Psoas muscle (tissue), 7 donors: ENCODE measurements at regions not wholly inside any gene's neighbourhood (a gene's known extent, or its start where the extent isn't known, plus 50 kb on each side); places are given as distances from the start of the nearest gene placed in this dataset.

ENCODE experiments used
- ATAC-seq, 4 donors: fragments of 200-7000 bp; cut with Tn5 transposase; one replicate each; pipeline ENCODE4 v1.9.1; 2020; ENCODE audit warnings: moderate library complexity in 3 of 4, mild to moderate bottlenecking in 2 of 4
- DNase-seq, 2 donors: peaks; one replicate each; pipeline ENCODE4 v3.0.0-alpha.2; 2020
- H3K27ac ChIP-seq: fragments of 200-600 bp; one replicate; pipeline ENCODE4 v1.8.0; 2022
- H3K27me3 ChIP-seq, 3 donors: fragments of 200-600 bp in 1 of 3; one replicate each; pipeline versions ENCODE4 v1.6.1 to v1.8.0; 2013 to 2022; ENCODE audit warnings: low read length in 2 of 3, mild to moderate bottlenecking in 2 of 3, moderate library complexity in 1 of 3; ENCODE audit not compliant: insufficient read depth in 3 of 3
- H3K36me3 ChIP-seq, 2 donors: fragments of 200-600 bp in 1 of 2; one replicate each; pipeline versions ENCODE4 v1.6.1 to v1.8.0; 2013 to 2022; ENCODE audit warnings: low read depth in 1 of 2, mild to moderate bottlenecking in 1 of 2, moderate library complexity in 1 of 2; ENCODE audit not compliant: insufficient read depth in 1 of 2
- H3K4me1 ChIP-seq: fragments of 200-600 bp; one replicate; pipeline ENCODE4 v1.8.0; 2022
- H3K4me3 ChIP-seq: fragments of 200-600 bp; one replicate; pipeline ENCODE4 v1.8.0; 2022; ENCODE audit warnings: mild to moderate bottlenecking
- H3K9me3 ChIP-seq: fragments of 200-600 bp; one replicate; pipeline ENCODE4 v1.8.0; 2022
- WGBS, 3 donors: extraction: QIAGEN DNeasy Blood & Tissue Kit; methylation state at CpG; one replicate each; pipeline versions ENCODE4 v1.1.6 to v1.1.7; 2013; 5-methylcytosine and 5-hydroxymethylcytosine counted together
- intact Hi-C, 2 donors: fragments of 100-400 bp; cut with DNase I; formaldehyde crosslinking; loops; one replicate each; pipeline versions ENCODE4 v1.11.0 to v1.14.2; 2022
- TF ChIP-seq, protein P1 (sequence below): fragments of 200-600 bp; IDR thresholded peaks from one replicate; pipeline ENCODE4 v1.8.0; 2022; ENCODE audit warnings: antibody characterized with exemption
- donor health status: healthy with polysubstance abuse.
- donor health status: DM: no; HTN: no; CAD: no; lungs with moderate emphysema.
- donor health status: Bipolar disorder and iron deficiency.
- donor health status: healthy.
- donor health status: DM: yes; HTN: yes; CAD: no.
- donor health status: DM: no; HTN: no; CAD: no.
- donor health status: DM: yes; HTN: yes; CAD: no.

DNA sequence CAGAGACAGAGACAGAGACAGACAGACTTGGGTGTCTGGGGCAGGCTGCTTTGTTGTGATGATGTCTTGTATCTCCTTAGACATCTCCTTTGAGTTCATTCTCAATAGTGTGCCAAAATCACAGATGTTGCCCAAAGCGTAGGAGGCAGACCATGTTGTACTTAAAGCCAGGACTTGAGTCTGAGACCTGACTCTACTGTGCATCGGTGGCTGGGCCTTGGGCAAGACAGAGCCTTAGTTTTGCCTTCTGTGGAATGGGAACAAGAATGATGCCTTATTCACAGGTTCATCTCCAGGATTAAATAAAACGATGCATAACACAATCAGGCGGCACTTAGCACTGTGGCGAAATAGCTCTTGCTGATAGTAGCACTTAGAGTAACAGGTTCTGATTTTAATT, 230.3 kb downstream of the AACS start:
- no peaks in the 10 kb centered on the region for H3K36me3 ChIP-seq
- TF ChIP-seq, protein P1, sequence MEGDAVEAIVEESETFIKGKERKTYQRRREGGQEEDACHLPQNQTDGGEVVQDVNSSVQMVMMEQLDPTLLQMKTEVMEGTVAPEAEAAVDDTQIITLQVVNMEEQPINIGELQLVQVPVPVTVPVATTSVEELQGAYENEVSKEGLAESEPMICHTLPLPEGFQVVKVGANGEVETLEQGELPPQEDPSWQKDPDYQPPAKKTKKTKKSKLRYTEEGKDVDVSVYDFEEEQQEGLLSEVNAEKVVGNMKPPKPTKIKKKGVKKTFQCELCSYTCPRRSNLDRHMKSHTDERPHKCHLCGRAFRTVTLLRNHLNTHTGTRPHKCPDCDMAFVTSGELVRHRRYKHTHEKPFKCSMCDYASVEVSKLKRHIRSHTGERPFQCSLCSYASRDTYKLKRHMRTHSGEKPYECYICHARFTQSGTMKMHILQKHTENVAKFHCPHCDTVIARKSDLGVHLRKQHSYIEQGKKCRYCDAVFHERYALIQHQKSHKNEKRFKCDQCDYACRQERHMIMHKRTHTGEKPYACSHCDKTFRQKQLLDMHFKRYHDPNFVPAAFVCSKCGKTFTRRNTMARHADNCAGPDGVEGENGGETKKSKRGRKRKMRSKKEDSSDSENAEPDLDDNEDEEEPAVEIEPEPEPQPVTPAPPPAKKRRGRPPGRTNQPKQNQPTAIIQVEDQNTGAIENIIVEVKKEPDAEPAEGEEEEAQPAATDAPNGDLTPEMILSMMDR, result no peak
- H3K4me1 ChIP-seq, result no peaks in the 10 kb centered on the region
- DNase-seq (no peak), ATAC-seq (no peak)
- no peak overlapping the region for H3K4me3 ChIP-seq
- no peaks in the 10 kb centered on the region for H3K27me3 ChIP-seq
- H3K27ac ChIP-seq, result no peak overlapping the region
- peaks cover 7% of the 10 kb centered on the region for H3K9me3 ChIP-seq
- 86 to 91% (median 89%) methylated on average over 5 of the region's 5 CpGs for WGBS, 3 donors
- intact Hi-C loops, result no loop called here

DNA sequence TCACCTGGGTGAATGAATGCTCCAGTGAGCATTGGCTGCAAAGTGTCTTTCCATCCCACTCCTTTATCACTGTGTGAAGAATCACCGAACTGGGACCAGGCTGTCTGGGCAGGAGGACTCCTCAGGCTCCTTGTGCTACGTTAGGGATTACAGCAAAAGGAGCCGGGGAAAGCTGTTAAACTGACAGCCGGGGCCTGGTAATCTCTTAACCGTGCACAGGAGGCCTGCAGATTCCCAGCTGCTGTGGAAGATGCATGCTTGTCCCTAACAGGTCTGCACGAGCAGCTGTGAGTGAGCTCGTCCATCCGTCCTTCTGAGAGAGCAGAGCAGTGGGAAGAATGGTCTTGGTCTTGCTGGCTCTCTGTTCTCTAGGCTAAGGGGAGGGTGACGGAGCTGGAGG, 231.5 kb downstream of the AACS start:
- peaks cover 7% of the 10 kb centered on the region for H3K9me3 ChIP-seq
- ATAC-seq, result no peak
- H3K36me3 ChIP-seq, result no peaks in the 10 kb centered on the region
- H3K27ac ChIP-seq, result no peak overlapping the region
- intact Hi-C loops, result no loop called here
- no peaks in the 10 kb centered on the region for H3K4me1 ChIP-seq
- no peaks in the 10 kb centered on the region for H3K27me3 ChIP-seq
- DNase-seq, result no peak
- H3K4me3 ChIP-seq, result no peak overlapping the region
- TF ChIP-seq, protein P1, result no peak
- WGBS, 3 donors, result 19 to 24% (median 20%) methylated on average over 9 of the region's 9 CpGs

DNA sequence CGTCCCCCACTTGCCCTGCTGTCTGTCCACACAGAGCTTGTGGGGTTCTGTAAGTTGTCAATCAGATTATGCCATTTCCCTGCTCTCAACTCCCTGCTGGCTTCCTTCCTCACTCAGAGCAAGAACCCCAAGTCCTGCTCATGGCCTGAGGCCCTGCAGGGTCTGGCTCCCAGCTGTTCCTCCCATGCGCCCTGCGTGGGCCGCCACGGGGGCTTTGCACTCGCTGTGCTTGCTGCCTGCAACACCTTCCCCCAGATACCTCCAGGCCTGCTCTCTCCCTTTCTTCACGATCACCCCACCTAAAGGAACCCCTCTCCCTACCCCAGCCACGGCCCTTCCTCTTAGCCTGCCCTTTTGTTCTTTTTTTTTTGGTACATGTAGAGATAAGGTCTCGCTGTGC, 234.6 kb downstream of the AACS start:
- Histone ChIP-seq H3K9me3 (no peaks in the 10 kb centered on the region), H3K4me3 (no peak overlapping the region), H3K27ac (no peak overlapping the region), H3K4me1 (no peaks in the 10 kb centered on the region), H3K36me3 (no peaks in the 10 kb centered on the region), H3K27me3 (no peaks in the 10 kb centered on the region)
- intact Hi-C loops, result no loop called here
- TF ChIP-seq, protein P1, result no peak
- ATAC-seq (no peak), DNase-seq (no peak)
- 76 to 81% (median 80%) methylated on average over 9 of the region's 9 CpGs for WGBS, 3 donors

DNA sequence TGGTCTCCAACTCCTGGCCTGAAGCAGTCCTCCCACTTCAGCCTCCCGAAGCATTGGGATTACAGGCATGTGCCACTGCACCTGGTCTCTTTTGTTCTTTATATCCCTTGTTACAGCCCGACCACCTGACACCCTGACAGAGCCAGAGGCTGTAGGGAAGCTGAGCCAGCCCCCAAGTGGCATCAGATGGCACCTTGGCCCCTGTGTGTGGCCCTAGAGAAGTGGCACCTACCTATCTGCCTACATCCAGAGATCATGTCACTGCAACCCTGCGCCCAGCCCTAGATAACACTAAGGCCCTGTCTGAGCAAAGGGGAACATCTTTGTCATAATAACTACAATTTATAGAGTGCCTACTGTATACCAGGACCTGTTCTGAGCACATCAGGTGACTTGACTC, 235.0 kb downstream of the AACS start:
- no peaks in the 10 kb centered on the region for H3K36me3 ChIP-seq
- no peaks in the 10 kb centered on the region for H3K27me3 ChIP-seq
- H3K9me3 ChIP-seq, result no peaks in the 10 kb centered on the region
- H3K4me1 ChIP-seq, result no peaks in the 10 kb centered on the region
- no peak overlapping the region for H3K4me3 ChIP-seq
- H3K27ac ChIP-seq, result no peak overlapping the region
- TF ChIP-seq, protein P1, result no peak
- ATAC-seq, result no peak
- WGBS, 3 donors, result 55 to 61% (median 61%) methylated on average over 3 of the region's 3 CpGs
- intact Hi-C loops, result no loop called here
- DNase-seq, result no peak

DNA sequence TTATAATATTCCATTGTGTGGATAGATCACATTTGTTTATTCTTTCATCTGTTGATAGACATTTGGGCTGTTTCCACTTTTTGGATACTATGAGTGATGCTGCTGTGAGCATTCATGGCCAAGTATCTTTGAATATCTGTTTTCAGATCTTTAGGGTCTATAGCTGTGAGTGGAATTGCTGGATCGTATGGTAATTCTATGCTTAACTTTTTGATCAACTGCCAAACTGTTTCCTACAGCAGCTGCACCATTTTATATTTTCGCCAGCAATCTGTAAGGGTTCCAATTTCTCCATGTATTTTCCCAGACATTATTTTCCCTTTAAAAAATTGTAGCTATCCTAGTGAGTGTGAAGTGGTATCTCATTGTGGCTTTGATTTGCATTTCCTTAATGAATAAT, 238.1 kb downstream of the AACS start:
- intact Hi-C loops, result no loop called here
- H3K36me3 ChIP-seq, result no peaks in the 10 kb centered on the region
- no peaks in the 10 kb centered on the region for H3K4me1 ChIP-seq
- no peak overlapping the region for H3K4me3 ChIP-seq
- H3K9me3 ChIP-seq, result no peaks in the 10 kb centered on the region
- H3K27me3 ChIP-seq, result no peaks in the 10 kb centered on the region
- no peak overlapping the region for H3K27ac ChIP-seq
- ATAC-seq (no peak), DNase-seq (no peak)
- TF ChIP-seq, protein P1, result no peak
- 18 to 44% (median 21%) methylated on average over 2 of the region's 2 CpGs for WGBS, 3 donors
